HG02970 (cell line): ENCODE measurements at regions not wholly inside any gene's neighbourhood (a gene's known extent, or its start where the extent isn't known, plus 50 kb on each side); places are given as distances from the start of the nearest gene placed in this dataset.

ENCODE experiments used
- ATAC-seq: cut with Tn5 transposase; IDR thresholded peaks from one replicate; pipeline ENCODE4 v1.9.1; 2021; ENCODE audit warnings: mild to moderate bottlenecking, moderate library complexity, moderate number of reproducible peaks; ENCODE audit not compliant: unreplicated experiment, low FRiP score

GRCh38 chr13:99893567-99893966 lies 78.0 kb downstream of the ZIC5 start:
- ATAC-seq, result no peak

DNA sequence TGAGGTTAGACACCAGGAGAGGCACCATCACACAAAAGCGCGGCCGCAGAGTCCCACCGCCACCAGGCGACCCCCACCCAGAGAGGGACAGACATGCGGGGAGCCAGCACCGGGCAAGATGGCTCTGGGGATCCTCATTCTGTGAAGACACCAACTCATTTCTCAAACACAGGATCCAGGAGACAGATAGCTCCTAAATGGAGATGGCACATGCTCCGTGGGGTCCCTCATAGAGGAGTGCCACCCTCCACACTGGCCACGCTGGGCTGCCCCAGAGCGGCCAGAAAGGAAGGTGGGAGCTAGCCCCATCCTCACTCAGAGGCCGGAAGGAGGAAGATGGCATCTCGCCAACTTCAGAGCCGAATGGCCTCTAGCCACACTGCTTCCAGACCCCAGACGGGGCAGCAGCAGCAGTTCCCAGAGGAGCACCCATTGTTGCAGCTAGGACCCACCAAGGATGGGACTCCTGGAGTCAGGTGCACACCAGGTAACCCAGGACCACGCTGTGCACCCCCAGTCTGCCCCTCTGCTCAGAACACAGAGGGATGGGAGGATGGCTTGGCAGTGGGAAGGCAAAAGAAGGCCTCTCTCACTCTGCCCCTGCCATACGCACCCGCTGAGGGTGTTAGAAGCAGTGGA lies 78.6 kb downstream of the ZIC5 start:
- no peak for ATAC-seq

- no peak for ATAC-seq
Measured at GRCh38 chr13:99892196-99892613, 79.4 kb downstream of the ZIC5 start.

DNA sequence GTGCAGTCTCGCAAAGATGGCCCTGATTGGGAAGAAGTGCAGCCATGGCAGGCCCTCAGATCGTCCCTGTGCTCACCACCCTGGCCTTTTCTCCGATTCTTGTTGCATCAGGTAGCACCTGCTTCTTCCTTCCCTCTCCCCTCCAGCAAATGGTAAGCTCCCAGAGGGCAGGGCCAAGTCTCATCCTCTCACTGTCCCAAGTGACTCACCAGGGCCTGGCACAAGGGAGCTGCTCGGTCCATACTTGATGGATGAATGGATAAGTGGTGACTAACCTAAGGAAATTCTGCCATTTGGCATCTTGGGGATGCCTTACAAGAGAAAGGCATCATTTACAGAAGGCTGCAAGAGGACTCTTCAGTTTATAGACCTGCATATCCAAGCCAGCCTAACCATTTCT lies 84.9 kb downstream of the ZIC5 start:
- ATAC-seq, result no peak

- ATAC-seq, result no peak
Measured at GRCh38 chr13:99884913-99885312, 86.7 kb downstream of the ZIC5 start.

DNA sequence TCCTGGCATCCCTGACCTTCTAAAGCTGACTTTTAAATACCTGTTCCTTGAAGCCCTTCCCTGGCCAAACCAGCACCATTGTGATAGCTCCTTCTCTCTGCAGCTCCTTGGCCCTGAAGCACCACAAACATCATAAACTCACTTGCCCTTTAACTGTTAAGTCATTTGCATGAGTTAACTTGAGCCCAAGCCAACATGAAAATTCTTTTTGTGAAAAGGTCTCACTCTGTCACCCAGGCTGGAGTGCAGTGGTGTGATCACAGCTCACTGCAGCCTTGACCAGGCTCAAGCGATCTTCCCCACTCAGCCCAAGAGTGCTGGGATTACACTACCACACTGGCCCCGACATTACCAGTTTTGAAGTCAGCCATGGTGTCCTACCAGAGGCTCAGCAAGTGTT lies 87.8 kb downstream of the ZIC5 start:
- ATAC-seq, result no peak

DNA sequence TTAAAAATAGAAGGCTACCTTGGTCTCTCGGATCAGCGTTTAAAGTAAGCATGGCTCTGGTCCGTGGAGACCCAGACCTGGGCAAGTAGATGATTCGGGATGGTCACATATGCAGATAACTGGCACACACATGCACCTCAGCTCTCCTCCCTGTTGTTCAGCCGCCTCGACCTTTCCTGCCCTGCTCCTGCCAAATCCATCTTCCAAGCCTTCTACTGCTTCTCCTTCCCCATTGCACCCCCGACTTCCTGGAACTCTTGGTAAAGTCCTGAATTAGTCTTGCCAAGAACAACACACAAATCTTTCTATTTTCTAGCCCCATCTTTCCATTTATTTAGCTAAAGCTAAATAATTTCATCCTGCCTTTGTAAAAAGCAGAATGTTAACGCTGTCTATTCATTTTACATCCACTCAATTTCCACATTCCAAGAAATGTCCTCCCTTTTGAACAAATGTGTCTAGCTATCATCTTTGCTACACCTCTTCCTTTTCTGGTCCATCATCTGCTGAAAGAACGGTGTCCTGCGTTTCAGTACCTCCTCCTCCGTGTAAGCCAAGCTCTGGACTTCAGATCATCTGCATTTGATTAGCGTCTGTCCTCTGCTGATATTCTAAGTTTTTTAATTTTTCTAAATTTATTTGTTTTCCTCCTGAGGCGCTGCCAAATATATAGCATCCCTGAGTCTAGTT lies 92.5 kb downstream of the ZIC5 start:
- no peak for ATAC-seq

DNA sequence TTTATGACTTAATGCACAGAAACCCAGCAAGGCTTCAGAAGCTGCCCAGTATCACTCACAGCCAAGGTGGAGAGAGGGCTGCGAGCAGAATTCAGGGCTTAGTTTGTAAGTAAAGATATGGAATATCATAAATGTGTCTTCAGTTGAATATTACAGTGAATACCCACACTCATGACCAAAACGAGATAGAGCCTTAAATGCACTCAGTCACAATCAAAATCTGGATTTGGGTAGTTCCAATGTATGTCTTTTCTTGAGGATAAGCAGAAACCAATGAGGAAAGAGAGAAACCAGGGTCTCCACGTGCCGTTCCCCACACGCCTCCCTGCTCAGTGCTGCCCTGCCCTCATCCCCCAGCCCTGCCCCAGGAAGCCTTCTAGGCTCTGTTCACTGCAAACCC lies 94.9 kb downstream of the ZIC5 start:
- ATAC-seq, result no peak

- ATAC-seq, result no peak
Measured at GRCh38 chr13:99875391-99875790, 96.2 kb downstream of the ZIC5 start.

GRCh38 chr13:99873832-99874430 lies 97.6 kb downstream of the ZIC5 start:
- ATAC-seq, result no peak

DNA sequence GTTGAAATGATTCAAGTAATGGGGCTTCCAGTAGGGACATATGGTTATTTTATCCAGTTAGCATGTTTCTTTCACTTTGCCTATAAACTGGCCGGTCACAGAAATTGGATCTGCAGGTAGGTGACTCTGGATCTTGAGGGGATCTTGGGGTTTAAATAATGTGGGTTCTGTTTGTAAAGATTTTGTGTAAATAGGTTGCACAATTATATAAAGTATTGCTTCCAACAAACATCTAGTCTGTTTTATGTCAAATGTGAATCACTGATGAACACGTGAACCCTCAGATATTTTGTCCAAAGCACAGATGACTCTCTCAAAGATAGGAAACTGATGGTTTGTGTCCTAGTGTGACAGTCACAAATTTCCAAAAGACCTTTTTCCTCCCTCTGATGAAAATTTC lies 98.4 kb downstream of the ZIC5 start:
- no peak for ATAC-seq

- ATAC-seq, result no peak
Measured at GRCh38 chr13:99871249-99871898, 100.2 kb downstream of the ZIC5 start.

DNA sequence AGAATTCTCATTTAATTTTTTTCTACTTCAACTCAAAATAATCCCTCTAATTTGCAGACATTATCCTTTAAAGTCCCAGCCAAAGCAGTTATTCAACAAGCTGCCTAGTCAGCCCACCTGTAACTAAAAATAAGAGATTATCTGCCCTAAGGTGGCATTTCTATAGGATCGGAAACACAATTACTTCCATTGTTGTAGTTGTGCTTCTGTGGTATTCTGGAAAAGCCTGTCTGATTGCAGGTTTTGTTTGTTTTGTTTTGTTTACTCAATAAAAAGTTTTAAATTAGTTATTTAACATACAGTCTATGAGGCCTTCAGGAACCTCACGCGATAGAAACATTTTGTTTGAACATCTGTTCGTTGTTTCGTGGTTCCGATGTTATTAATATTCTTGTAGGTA lies 101.0 kb downstream of the ZIC5 start:
- ATAC-seq, result no peak

DNA sequence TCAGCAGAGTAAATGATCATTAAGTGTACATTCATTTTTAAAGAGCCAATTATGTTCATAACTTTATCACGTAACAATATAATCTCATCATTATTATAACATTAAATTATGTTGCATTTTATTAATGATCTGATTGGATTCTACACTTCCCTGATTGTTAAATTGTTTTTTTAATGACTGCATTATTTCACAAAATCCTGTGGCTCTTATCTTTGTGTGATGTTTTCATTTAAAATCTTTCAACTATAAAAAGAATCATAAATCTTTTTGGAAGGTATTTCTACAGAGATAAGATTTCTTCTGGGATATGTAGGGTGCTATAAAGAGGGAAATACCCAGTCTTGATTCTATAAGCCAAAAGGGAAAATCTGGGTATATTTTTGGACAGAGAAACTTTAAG lies 101.7 kb downstream of the ZIC5 start:
- ATAC-seq, result no peak

GRCh38 chr13:99868767-99869166 lies 102.8 kb downstream of the ZIC5 start:
- no peak for ATAC-seq

- no peak for ATAC-seq
Measured at GRCh38 chr13:99867535-99868257, 103.9 kb downstream of the ZIC5 start.

GRCh38 chr13:99866781-99867180 lies 104.8 kb downstream of the ZIC5 start:
- ATAC-seq, result no peak

DNA sequence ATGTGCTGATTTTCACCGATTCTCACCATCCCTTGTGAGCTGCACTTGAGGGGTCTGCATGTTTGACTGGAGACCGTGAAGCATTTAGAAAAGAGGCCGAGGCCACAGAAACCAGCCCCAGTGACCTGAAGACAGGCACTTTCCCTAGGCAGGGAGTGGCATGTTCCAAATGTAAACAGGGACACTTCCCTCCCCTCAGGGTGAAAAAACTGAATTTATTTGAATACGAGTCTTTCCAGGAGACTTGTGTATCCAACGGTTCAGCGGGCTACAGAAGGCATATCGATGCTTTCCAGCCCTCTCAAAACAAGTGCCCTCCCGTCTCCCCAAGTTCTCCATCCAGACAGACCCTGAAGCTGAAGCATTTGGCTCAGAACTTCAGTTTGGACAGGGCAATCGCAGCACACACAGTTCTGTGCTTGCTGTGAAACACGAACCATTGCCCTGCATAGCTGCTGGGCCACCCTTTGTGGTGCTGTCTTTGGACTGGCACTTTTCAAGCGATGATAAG lies 106.1 kb downstream of the ZIC5 start:
- no peak for ATAC-seq

- ATAC-seq, result no peak
Measured at GRCh38 chr13:99864627-99864990, 107.0 kb downstream of the ZIC5 start.

- no peak for ATAC-seq
Measured at GRCh38 chr13:99863789-99864626, 107.6 kb downstream of the ZIC5 start.
